ENCODE measurements at regions not wholly inside any gene's neighbourhood (a gene's known extent, or its start where the extent isn't known, plus 50 kb on each side); places are given as distances from the start of the nearest gene placed in this dataset.
"Not testable (repeated sequence)": the region's sequence is repeated elsewhere in the genome, so short reads cannot be mapped to it uniquely, and the experiment has no call there.

DNA sequence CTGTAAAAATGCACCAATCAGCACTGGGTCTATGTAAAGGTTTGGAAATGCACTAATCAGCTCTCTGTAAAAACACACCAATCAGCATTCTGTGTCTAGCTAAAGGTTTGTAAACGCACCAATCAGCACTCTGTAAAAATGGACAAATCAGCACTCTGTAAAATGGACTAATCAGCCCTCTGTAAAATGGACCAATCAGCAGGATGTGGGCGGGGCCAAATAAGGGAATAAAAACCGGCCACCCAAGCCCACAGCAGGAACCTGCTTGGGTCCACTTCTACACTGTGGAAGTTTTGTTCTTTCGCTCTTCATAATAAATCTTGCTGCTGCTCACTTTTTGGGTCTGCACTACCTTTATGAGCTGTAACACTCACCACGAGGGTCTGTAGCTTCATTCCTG, 101.0 kb downstream of the SMC2 start:
- H3K4me3 ChIP-seq (ENCODE audit: low read depth, low read length); CTCF ChIA-PET; DNase-seq (ENCODE audit: low read depth, low spot score); POLR2A ChIA-PET: not testable (repeated sequence)

DNA sequence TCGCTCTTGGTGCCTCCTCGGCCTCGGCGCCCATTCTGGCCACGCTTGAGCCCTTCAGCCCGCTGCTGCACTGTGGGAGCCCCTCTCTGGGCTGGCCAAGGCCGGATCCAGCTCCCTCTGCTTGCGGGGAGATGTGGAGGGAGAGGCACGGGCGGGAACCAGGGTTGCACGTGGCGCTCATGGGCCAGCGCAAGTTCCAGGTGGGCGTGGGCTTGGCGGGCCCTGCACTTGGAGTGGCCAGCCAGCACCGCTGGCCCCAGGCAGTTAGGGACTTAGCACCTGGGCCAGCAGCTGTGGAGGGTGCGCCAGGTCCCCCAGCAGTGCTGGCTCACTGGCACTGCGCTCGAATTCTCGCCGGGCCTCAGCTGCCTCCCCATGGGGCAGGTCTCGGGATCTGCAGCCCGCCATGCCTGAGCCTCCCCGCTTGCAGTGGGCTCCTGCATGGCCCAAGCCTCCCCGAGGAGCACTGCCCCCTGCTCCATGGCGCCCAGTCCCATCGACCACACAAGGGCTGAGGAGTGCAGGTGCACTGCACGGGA, 106.4 kb downstream of the SMC2 start:
- POLR2A ChIA-PET: no interaction called here

DNA sequence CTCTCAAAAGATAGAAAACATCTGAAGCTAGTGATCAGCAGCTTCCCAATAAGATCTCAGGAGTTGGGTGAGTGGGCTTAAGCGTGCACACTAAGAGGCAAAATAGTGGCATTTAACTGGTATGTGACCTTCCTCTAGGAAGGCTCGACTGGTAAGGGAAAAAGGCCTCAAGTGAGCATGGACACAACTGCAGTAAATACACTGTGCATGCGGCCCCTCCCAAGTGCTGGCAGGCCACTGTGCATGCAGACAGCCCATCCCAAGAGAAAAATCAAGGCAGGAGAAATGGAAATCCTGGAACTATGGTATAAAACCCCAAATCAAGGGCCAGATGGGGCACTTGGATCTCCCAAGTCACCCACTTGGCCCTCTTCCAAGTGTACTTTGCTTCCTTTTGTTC, 112.7 kb downstream of the SMC2 start:
- CTCF ChIA-PET: no interaction called here
- TF ChIP-seq, protein P1, sequence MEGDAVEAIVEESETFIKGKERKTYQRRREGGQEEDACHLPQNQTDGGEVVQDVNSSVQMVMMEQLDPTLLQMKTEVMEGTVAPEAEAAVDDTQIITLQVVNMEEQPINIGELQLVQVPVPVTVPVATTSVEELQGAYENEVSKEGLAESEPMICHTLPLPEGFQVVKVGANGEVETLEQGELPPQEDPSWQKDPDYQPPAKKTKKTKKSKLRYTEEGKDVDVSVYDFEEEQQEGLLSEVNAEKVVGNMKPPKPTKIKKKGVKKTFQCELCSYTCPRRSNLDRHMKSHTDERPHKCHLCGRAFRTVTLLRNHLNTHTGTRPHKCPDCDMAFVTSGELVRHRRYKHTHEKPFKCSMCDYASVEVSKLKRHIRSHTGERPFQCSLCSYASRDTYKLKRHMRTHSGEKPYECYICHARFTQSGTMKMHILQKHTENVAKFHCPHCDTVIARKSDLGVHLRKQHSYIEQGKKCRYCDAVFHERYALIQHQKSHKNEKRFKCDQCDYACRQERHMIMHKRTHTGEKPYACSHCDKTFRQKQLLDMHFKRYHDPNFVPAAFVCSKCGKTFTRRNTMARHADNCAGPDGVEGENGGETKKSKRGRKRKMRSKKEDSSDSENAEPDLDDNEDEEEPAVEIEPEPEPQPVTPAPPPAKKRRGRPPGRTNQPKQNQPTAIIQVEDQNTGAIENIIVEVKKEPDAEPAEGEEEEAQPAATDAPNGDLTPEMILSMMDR (IDR thresholded peaks at IDR 0.05; ENCODE audit: insufficient read depth, low read length, missing control alignments): no peak

More for the DNA sequence above, 106.4 kb downstream of the SMC2 start:
- H3K4me3 ChIP-seq (ENCODE audit: low read depth, low read length): no peak overlapping the region
- no peak for DNase-seq (ENCODE audit: low read depth, low spot score)
- TF ChIP-seq, protein P1 (IDR thresholded peaks at IDR 0.05; ENCODE audit: insufficient read depth, low read length, missing control alignments): no peak
- CTCF ChIA-PET: no interaction called here

DNA sequence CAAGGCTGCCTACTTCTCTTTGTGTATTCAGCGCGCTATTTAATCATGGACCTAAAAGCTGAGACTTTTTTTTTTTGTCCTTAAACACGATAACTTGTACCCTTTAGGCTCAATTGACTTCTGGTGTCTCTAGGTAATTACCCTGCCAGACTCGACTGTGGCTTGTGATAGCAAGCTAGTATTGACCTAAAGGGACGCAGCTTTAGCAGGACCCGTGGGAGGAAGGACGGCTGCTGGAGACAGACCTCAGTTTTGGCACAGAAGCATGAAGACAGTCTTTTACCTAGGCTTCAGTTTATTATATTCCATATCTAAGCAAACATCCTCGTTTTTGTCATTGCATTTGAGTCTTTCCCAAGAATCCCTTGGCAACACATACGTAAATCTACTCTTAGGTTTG, 115.3 kb downstream of the SMC2 start:
- no peak for DNase-seq (ENCODE audit: low read depth, low spot score)
- TF ChIP-seq, protein P1 (IDR thresholded peaks at IDR 0.05; ENCODE audit: insufficient read depth, low read length, missing control alignments): no peak
- CTCF ChIA-PET: no interaction called here
- no peak overlapping the region for H3K4me3 ChIP-seq (ENCODE audit: low read depth, low read length)
- POLR2A ChIA-PET: no interaction called here

More for the DNA sequence above, 112.7 kb downstream of the SMC2 start:
- POLR2A ChIA-PET: no interaction called here
- no peak for DNase-seq (ENCODE audit: low read depth, low spot score)
- no peak overlapping the region for H3K4me3 ChIP-seq (ENCODE audit: low read depth, low read length)

DNA sequence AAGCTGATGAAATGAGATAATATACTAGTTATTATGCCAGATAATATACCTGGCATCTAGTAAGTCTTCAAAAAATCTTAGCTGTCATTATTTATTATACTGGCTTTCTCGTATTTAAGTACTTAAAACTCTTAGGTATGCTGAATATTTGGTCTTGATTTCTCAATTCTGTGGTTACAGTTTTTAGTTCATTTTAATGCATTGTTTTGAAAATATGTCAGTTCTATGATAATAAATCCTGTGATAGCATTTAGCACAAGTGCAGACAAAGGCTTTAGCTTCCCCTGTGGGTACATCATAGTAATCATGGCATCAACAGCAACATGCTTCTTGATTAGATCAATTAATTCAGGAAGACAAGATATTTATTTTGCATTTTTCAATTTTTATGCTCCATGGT, 133.0 kb downstream of the SMC2 start:
- ChIA-PET CTCF (no interaction called here), POLR2A (no interaction called here)
- H3K4me3 ChIP-seq (ENCODE audit: low read depth, low read length): no peak overlapping the region
- DNase-seq (ENCODE audit: low read depth, low spot score): no peak
- TF ChIP-seq, protein P1 (IDR thresholded peaks at IDR 0.05; ENCODE audit: insufficient read depth, low read length, missing control alignments): no peak

DNA sequence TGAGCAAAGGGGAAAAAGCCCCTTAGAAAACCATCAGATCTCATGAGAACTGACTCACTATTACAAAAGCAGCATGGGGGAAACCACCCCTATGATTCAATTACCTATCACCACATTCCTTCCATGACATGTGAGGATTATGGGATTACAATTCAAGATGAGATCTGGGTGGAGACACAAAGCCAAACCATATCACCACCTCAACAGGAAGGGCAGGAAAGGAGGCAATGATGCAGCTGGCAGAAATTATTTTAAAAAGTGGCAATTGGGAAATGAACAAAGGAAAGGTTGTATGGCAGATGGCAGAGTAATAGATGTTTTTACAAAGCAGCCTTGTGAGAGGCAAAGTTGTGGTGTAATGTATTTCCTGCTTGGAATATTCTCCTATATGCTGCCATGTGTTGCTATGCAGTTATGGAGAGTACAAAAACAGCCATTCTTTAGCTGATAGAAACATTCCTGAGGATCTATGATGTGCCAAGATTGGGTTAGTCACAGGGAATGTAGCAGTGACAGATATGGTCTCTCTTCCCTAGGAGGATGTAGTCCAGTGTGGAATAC, 138.8 kb downstream of the SMC2 start:
- TF ChIP-seq, protein P1 (IDR thresholded peaks at IDR 0.05; ENCODE audit: insufficient read depth, low read length, missing control alignments): no peak
- DNase-seq (ENCODE audit: low read depth, low spot score): no peak
- CTCF ChIA-PET: no interaction called here
- no peak overlapping the region for H3K4me3 ChIP-seq (ENCODE audit: low read depth, low read length)
- POLR2A ChIA-PET: no interaction called here

DNA sequence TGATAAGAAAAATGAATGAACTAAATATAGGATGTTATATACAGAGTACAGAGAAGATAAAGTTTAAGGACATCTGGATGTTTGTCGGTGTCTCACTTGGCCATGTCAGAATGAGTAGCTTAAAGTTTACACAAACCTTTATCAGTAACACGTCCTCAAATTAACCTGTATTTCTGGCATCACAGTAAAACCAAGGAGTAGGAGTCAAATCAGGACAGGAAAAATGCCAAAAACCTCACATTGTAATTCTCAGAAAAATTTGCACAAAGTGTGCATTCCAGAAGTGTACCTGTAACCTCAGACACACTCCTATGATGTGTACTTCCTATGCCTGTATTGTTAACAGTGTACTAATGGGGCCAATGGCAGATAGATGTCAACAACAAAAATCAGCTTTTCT, 139.3 kb downstream of the SMC2 start:
- ChIA-PET POLR2A (no interaction called here), CTCF (no interaction called here)
- TF ChIP-seq, protein P1 (IDR thresholded peaks at IDR 0.05; ENCODE audit: insufficient read depth, low read length, missing control alignments): no peak
- H3K4me3 ChIP-seq (ENCODE audit: low read depth, low read length): no peak overlapping the region
- no peak for DNase-seq (ENCODE audit: low read depth, low spot score)

DNA sequence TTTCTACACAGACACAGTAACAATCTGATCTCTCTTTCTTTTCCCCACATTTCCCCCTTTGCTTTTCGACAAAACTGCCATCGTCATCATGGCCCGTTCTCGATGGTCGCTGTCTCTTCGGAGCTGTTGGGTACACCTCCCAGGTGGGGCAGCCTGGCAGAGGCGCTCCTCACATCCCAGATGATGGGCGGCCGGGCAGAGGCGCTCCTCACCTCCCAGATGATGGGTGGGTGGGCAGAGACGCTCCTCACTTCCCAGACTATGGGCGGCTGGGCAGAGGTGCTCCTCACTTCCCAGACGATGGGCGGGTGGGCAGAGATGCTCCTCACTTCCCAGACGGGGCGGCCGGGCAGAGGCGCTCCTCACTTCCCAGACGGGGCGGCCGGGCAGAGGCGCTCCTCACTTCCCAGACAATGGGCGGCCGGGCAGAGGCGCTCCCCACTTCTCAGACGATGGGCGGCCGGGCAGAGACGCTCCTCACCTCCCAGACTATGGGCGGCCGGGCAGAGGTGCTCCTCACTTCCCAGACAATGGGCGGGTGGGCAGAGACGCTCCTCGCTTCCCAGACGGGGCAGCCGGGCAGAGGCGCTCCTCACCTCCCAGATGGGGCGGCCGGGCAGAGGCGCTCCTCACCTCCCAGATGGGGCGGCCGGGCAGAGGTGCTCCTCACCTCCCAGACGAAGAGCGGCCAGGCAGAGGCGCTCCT, 140.7 kb downstream of the SMC2 start:
- H3K4me3 ChIP-seq (ENCODE audit: low read depth, low read length); POLR2A ChIA-PET; DNase-seq (ENCODE audit: low read depth, low spot score); CTCF ChIA-PET: not testable (repeated sequence)

DNA sequence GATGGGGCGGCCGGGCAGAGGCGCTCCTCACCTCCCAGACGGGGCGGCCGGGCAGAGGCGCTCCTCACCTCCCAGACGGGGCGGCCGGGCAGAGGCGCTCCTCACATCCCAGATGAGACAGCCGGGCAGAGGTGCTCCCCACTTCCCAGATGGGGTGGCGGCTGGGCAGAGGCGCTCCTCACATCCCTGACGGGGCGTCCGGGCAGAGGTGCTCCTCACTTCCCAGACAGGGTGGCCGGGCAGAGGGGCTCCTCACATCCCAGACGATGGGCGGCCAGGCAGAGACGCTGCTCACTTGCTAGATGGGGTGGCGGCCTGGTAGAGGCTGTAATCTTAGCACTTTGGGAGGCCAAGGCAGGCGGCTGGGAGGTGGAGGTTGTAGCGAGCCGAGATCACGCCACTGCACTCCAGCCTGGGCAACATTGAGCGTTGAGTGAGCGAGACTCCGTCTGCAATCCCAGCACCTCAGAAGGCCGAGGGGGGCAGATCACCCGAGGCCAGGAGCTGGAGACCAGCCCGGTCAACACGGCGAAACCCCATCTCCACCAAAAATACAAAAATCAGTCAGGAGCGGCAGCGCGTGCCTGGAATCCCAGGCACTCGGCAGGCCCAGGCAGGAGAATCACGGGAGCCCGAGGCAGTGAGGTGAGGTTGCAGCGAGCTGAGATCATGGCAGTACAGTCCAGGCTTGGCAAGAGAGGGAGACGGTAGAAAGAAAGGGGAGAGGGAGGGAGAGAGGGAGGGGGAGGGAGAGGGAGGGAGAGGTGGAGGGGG, 141.4 kb downstream of the SMC2 start:
- H3K4me3 ChIP-seq (ENCODE audit: low read depth, low read length); DNase-seq (ENCODE audit: low read depth, low spot score); CTCF ChIA-PET; POLR2A ChIA-PET: not testable (repeated sequence)
